Trophoblast cell (in vitro differentiated cells and primary cell): ENCODE measurements at regions not wholly inside any gene's neighbourhood (a gene's known extent, or its start where the extent isn't known, plus 50 kb on each side); places are given as distances from the start of the nearest gene placed in this dataset.

ENCODE experiments used
- DNase-seq, 2 donors: peaks; one replicate each; pipeline ENCODE4 v3.0.0-alpha.2; 2016
- H2AFZ ChIP-seq: 2 replicates; pipeline ENCODE4 v1.6.1; 2013; ENCODE audit warnings: low read length, moderate library complexity, mild to moderate bottlenecking; ENCODE audit not compliant: insufficient read depth, poor library complexity
- H2AK5ac ChIP-seq: 2 replicates; pipeline ENCODE4 v1.6.1; 2013; ENCODE audit warnings: mild to moderate bottlenecking, low read length
- H2BK120ac ChIP-seq: 2 replicates; pipeline ENCODE4 v1.6.1; 2013; ENCODE audit warnings: low read length, mild to moderate bottlenecking, moderate library complexity; ENCODE audit not compliant: insufficient read depth, poor library complexity
- H2BK12ac ChIP-seq: 2 replicates; pipeline ENCODE4 v1.6.1; 2013; ENCODE audit warnings: mild to moderate bottlenecking, low read length, moderate library complexity
- H2BK5ac ChIP-seq: 2 replicates; pipeline ENCODE4 v1.6.1; 2013; ENCODE audit warnings: low read length, low read depth, moderate library complexity, mild to moderate bottlenecking; ENCODE audit not compliant: poor library complexity
- H3K14ac ChIP-seq: 2 replicates; pipeline ENCODE4 v1.6.1; 2013; ENCODE audit warnings: mild to moderate bottlenecking, low read length
- H3K18ac ChIP-seq: 2 replicates; pipeline ENCODE4 v1.6.1; 2013; ENCODE audit warnings: mild to moderate bottlenecking, low read length
- H3K23ac ChIP-seq: 2 replicates; pipeline ENCODE4 v1.6.1; 2013; ENCODE audit warnings: low read length
- H3K27ac ChIP-seq: 2 replicates; pipeline ENCODE4 v1.5.1; 2013; ENCODE audit warnings: low read depth, mild to moderate bottlenecking, inconsistent platforms, low read length, moderate library complexity
- H3K27me3 ChIP-seq: 2 replicates; pipeline ENCODE4 v1.6.1; 2013; ENCODE audit warnings: inconsistent platforms, mild to moderate bottlenecking, low read length, moderate library complexity; ENCODE audit not compliant: insufficient read depth
- H3K36me3 ChIP-seq, 2 experiments: 1 replicate in 1 of 2; 2 replicates in 1 of 2; pipeline ENCODE4 v1.6.1; 2013; ENCODE audit warnings: low read length in 2 of 2, mild to moderate bottlenecking in 2 of 2, moderate library complexity in 1 of 2; ENCODE audit not compliant: insufficient read depth in 2 of 2, control insufficient read depth in 1 of 2
- H3K4ac ChIP-seq: 2 replicates; pipeline ENCODE4 v1.6.1; 2013; ENCODE audit warnings: low read depth, mild to moderate bottlenecking, low read length, moderate library complexity
- H3K4me1 ChIP-seq, 2 experiments: 1 replicate in 1 of 2; 2 replicates in 1 of 2; pipeline ENCODE4 v1.6.1; 2013; ENCODE audit warnings: low read length in 2 of 2, mild to moderate bottlenecking in 2 of 2, moderate library complexity in 1 of 2; ENCODE audit not compliant: insufficient read depth in 2 of 2, control insufficient read depth in 1 of 2
- H3K4me2 ChIP-seq: 2 replicates; pipeline ENCODE4 v1.6.1; 2013; ENCODE audit warnings: inconsistent platforms, mild to moderate bottlenecking, low read length, moderate library complexity
- H3K4me3 ChIP-seq: 2 replicates; pipeline ENCODE4 v1.5.1; 2013; ENCODE audit warnings: mild to moderate bottlenecking, low read depth, low read length, inconsistent platforms
- H3K79me1 ChIP-seq: one replicate; pipeline ENCODE4 v1.6.1; 2013; ENCODE audit warnings: low read length
- H3K79me2 ChIP-seq: 2 replicates; pipeline ENCODE4 v1.6.1; 2013; ENCODE audit warnings: low read length, mild to moderate bottlenecking; ENCODE audit not compliant: control insufficient read depth, insufficient read depth, poor library complexity
- H3K9ac ChIP-seq: 2 replicates; pipeline ENCODE4 v1.6.1; 2013; ENCODE audit warnings: mild to moderate bottlenecking, low read length
- H3K9me3 ChIP-seq: 2 replicates; pipeline ENCODE4 v1.6.1; 2013; ENCODE audit warnings: low read depth, mild to moderate bottlenecking, control low read depth, inconsistent platforms, low read length; ENCODE audit not compliant: insufficient read depth
- H4K12ac ChIP-seq: 2 replicates; pipeline ENCODE4 v1.6.1; 2013; ENCODE audit warnings: low read depth, mild to moderate bottlenecking, low read length, moderate library complexity
- H4K8ac ChIP-seq: 2 replicates; pipeline ENCODE4 v1.6.1; 2013; ENCODE audit warnings: low read depth, mild to moderate bottlenecking, low read length, moderate library complexity
- H4K91ac ChIP-seq: one replicate; pipeline ENCODE4 v1.6.1; 2013; ENCODE audit warnings: low read depth, mild to moderate bottlenecking, low read length, moderate library complexity
- WGBS: extraction: QIAGEN DNeasy Blood & Tissue Kit; methylation state at CpG from one replicate; pipeline ENCODE4 v1.1.7; 2013; ENCODE audit warnings: missing lambda C conversion rate; ENCODE audit not compliant: insufficient read length, insufficient coverage; ENCODE audit errors: extremely low coverage; 5-methylcytosine and 5-hydroxymethylcytosine counted together

DNA sequence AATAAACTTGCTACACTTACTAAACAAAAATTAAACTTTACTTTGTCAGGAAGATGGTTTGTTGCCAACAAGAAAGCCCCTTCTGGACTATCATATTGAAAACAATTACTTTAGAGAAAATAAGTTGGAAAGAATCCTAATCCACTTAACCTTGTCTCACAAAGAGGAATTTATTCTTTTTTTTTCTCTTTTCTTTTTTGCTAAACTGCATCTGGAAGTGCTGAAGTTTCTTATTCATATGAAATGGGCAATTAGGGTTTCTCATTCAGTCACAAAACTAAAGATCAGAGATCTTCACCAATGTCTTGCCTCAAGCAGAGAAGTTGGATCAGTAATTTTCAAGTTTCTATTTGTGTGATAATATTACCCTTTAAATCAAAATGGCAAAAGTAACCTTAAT lies 234.9 kb upstream of the AMOT start:
- H4K8ac ChIP-seq: no peak overlapping the region
- no peak overlapping the region for H2AK5ac ChIP-seq
- no peaks in the 10 kb centered on the region for H3K79me2 ChIP-seq
- H4K91ac ChIP-seq: no peak overlapping the region
- H3K9ac ChIP-seq: no peak overlapping the region
- no peaks in the 10 kb centered on the region for H3K9me3 ChIP-seq
- no peaks in the 10 kb centered on the region for H3K79me1 ChIP-seq
- no peak overlapping the region for H3K23ac ChIP-seq
- no peaks in the 10 kb centered on the region for H3K27me3 ChIP-seq
- no peak overlapping the region for H2BK120ac ChIP-seq
- DNase-seq: no peak
- H3K4ac ChIP-seq: no peak overlapping the region
- no peak overlapping the region for H3K4me2 ChIP-seq
- no peak overlapping the region for H3K14ac ChIP-seq
- H3K4me1 ChIP-seq: no peaks in the 10 kb centered on the region
- H2BK12ac ChIP-seq: no peak overlapping the region
- no peak overlapping the region for H3K4me3 ChIP-seq
- no peak overlapping the region for H4K12ac ChIP-seq
- H2BK5ac ChIP-seq: no peak overlapping the region
- H2AFZ ChIP-seq: no peak overlapping the region
- H3K27ac ChIP-seq: no peak overlapping the region
- no peak overlapping the region for H3K18ac ChIP-seq
- H3K36me3 ChIP-seq: no peaks in the 10 kb centered on the region

GRCh38 chrX:113059714-113060113 lies 219.1 kb upstream of the AMOT start:
- H2AK5ac ChIP-seq: no peak overlapping the region
- no peak overlapping the region for H2BK12ac ChIP-seq
- no peak overlapping the region for H4K8ac ChIP-seq
- no peak overlapping the region for H3K27ac ChIP-seq
- H3K23ac ChIP-seq: no peak overlapping the region
- no peaks in the 10 kb centered on the region for H3K4me1 ChIP-seq
- no peak overlapping the region for H4K91ac ChIP-seq
- no peaks in the 10 kb centered on the region for H3K79me1 ChIP-seq
- no peak overlapping the region for H3K4ac ChIP-seq
- no peak overlapping the region for H3K4me3 ChIP-seq
- no peak overlapping the region for H4K12ac ChIP-seq
- WGBS: no CpG with 5 or more reads among the region's 1 CpG
- DNase-seq: no peak
- no peak overlapping the region for H3K14ac ChIP-seq
- no peak overlapping the region for H2AFZ ChIP-seq
- no peaks in the 10 kb centered on the region for H3K79me2 ChIP-seq
- H3K4me2 ChIP-seq: no peak overlapping the region
- H2BK5ac ChIP-seq: no peak overlapping the region
- H3K27me3 ChIP-seq: no peaks in the 10 kb centered on the region
- H2BK120ac ChIP-seq: no peak overlapping the region
- H3K9ac ChIP-seq: no peak overlapping the region
- H3K9me3 ChIP-seq: no peaks in the 10 kb centered on the region
- no peak overlapping the region for H3K18ac ChIP-seq
- no peaks in the 10 kb centered on the region for H3K36me3 ChIP-seq

DNA sequence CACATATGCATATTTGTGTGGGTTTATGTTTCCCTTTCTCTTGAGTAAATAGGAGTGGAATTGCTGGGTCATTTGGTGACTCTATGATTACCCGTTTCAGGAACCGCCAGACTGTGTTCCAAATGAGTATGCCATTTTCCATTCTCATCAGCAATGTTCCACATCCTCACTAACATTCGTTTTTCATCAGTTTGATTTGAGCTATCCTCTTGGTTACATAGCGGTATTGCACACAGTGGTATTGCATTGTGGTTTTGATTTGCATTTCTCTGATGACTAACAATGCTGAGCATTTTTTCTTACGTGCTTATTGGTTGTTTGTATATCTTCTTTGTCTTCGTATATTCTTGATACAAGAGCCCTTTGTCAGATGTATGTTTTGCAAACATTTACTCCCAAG lies 218.0 kb upstream of the AMOT start:
- Histone ChIP-seq H4K91ac (no peak overlapping the region), H3K4me3 (no peak overlapping the region), H3K27me3 (no peaks in the 10 kb centered on the region), H2BK5ac (no peak overlapping the region), H4K8ac (no peak overlapping the region), H3K79me2 (no peaks in the 10 kb centered on the region), H3K79me1 (no peaks in the 10 kb centered on the region), H3K4me1 (no peaks in the 10 kb centered on the region), H2AFZ (no peak overlapping the region), H3K9me3 (no peaks in the 10 kb centered on the region), H3K14ac (no peak overlapping the region), H3K23ac (no peak overlapping the region), H3K27ac (no peak overlapping the region), H3K4ac (no peak overlapping the region), H3K18ac (no peak overlapping the region), H2AK5ac (no peak overlapping the region), H3K36me3 (no peaks in the 10 kb centered on the region), H2BK120ac (no peak overlapping the region), H2BK12ac (no peak overlapping the region), H3K4me2 (no peak overlapping the region), H4K12ac (no peak overlapping the region), H3K9ac (no peak overlapping the region)
- peak in 1 of 2 donors; percentile 5 for DNase-seq
- no CpG with 5 or more reads among the region's 6 CpGs for WGBS

DNA sequence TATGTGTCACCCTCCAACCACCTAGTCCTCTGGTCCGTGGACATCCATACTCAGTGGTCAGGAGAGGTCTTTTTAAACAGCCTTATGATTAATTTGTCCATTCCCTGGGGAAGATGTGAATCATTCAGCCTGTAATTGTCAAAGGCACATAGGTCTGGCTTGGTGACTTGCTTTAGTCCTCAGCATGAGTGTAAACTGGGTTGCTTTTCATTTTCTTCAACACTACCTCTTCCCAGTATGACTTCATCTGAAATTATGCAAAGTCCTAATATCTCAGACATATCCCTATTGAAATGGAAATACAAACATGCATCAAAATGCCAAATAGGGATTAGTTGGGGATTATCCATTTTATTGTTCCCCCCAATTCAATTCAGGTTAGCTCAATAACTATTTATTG lies 208.3 kb upstream of the AMOT start:
- Histone ChIP-seq H2BK12ac (no peak overlapping the region), H2AFZ (no peak overlapping the region), H3K4me3 (no peak overlapping the region), H4K8ac (no peak overlapping the region), H3K4me1 (no peaks in the 10 kb centered on the region), H3K4me2 (no peak overlapping the region), H2BK5ac (no peak overlapping the region), H4K12ac (no peak overlapping the region), H3K4ac (no peak overlapping the region), H3K9me3 (no peaks in the 10 kb centered on the region), H3K27me3 (no peaks in the 10 kb centered on the region), H3K27ac (no peak overlapping the region), H3K14ac (no peak overlapping the region), H4K91ac (no peak overlapping the region), H3K36me3 (no peaks in the 10 kb centered on the region), H3K23ac (no peak overlapping the region), H2BK120ac (peak overlapping the region; percentile 33), H3K9ac (no peak overlapping the region), H3K18ac (no peak overlapping the region), H3K79me2 (no peaks in the 10 kb centered on the region), H3K79me1 (peaks cover 13% of the 10 kb centered on the region), H2AK5ac (no peak overlapping the region)
- no peak for DNase-seq
- WGBS: no CpG with 5 or more reads among the region's 1 CpG
